Keratinocyte (primary cell): ENCODE measurements at regions not wholly inside any gene's neighbourhood (a gene's known extent, or its start where the extent isn't known, plus 50 kb on each side); places are given as distances from the start of the nearest gene placed in this dataset.

ENCODE experiments used
- CTCF ChIP-seq, 3 experiments: IDR thresholded peaks in 1 of 3; conservative IDR thresholded peaks in 1 of 3; optimal IDR thresholded peaks in 1 of 3; 2 replicates in 2 of 3; 3 replicates in 1 of 3; pipeline versions ENCODE3 to v1.5.1; 2011; ENCODE audit warnings: low read length in 3 of 3, mild to moderate bottlenecking in 3 of 3, moderate library complexity in 2 of 3, control low read depth in 1 of 3, inconsistent platforms in 1 of 3; ENCODE audit not compliant: insufficient read depth in 2 of 3; ENCODE audit errors: extremely low read depth in 1 of 3
- EZH2 ChIP-seq: IDR thresholded peaks from one replicate; pipeline ENCODE4 v1.6.1; 2012; ENCODE audit warnings: inconsistent platforms, mild to moderate bottlenecking, low read length, moderate library complexity

DNA sequence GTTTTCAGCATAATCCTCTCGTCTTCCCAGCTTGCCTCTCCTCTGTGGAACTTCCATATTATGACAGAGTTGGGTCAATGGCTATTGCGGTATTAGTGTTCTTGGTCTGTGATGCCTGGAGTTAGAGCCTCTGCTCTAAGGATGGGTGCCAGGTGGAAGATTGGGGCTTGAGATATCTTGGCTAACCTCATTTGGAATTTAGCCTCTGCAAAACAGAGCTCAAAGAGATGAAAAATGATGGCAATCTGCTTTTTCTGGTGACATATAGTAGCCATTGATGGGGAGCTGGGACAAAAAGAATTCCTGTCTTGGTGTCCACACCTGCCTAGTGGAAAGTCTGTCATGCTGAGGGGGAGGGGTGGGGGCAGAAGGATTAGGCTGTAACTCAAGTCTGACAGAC is 152.1 kb downstream of the RPL10L start:
- no peak for TF ChIP-seq EZH2
- TF ChIP-seq CTCF (optimal IDR thresholded peaks at IDR 0.05 in 1 of 3, IDR thresholded peaks at IDR 0.05 in 1 of 3, conservative IDR thresholded peaks at IDR 0.05 in 1 of 3; ENCODE audit: extremely low read depth in 1 of 3, insufficient read depth in 2 of 3, low read length in 3 of 3) = no peak
